ENCODE measurements at regions not wholly inside any gene's neighbourhood (a gene's known extent, or its start where the extent isn't known, plus 50 kb on each side); places are given as distances from the start of the nearest gene placed in this dataset.

DNA sequence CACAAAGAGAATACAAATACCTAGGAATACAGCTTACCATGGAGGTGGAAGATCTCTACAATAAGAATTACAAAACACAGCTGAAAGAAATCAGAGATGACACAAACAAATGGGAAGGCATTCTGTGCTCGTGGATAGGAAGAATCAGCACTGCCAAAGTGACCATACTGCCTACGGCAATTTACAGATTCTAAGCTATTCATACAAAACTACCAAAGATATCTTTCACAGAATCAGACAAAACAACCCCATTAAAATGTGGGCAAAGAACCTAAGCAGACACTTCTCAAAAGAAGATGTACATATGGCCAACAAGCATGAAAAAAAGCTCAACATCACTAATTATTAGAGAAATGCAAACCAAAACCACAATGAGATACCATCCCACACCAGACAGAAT, 133.2 kb upstream of the SSTR4 start:
- Histone ChIP-seq H3K4me2 (ENCODE audit: control insufficient read depth, insufficient read depth) (no peak overlapping the region), H3K79me2 (ENCODE audit: control insufficient read depth, insufficient read depth, low read length) (no peaks in the 10 kb centered on the region), H3K27ac (ENCODE audit: control insufficient read depth, insufficient read depth) (no peak overlapping the region), H3K27me3 (replicated peaks in 1 of 2; ENCODE audit: control insufficient read depth in 2 of 2, insufficient read depth in 2 of 2, low read length in 1 of 2) (no peaks in the 10 kb centered on the region), H3K9me3 (replicated peaks; ENCODE audit: control insufficient read depth, insufficient read depth, low read length) (no peaks in the 10 kb centered on the region), H3K36me3 (ENCODE audit: control insufficient read depth in 2 of 2, insufficient read depth in 2 of 2, low read length in 1 of 2) (no peaks in the 10 kb centered on the region), H3K9ac (ENCODE audit: control insufficient read depth, insufficient read depth, low read length) (no peak overlapping the region), H3K4me3 (no peak overlapping the region), H3K4me1 (ENCODE audit: control insufficient read depth, insufficient read depth, low read length) (no peaks in the 10 kb centered on the region), H2AFZ (ENCODE audit: control insufficient read depth, low read depth, low read length) (no peak overlapping the region), H4K20me1 (ENCODE audit: control insufficient read depth, insufficient read depth) (no peaks in the 10 kb centered on the region)
- ChIA-PET RAD21 (ENCODE audit: unreplicated experiment) (no interaction called here), POLR2A (no interaction called here), CTCF (no interaction called here), SMC1A (ENCODE audit: uncharacterized antibody, unreplicated experiment) (interaction anchor here (1.3 kb wide), 1 partner anchor 171 kb away, joined by 3 read pairs; no protein-coding TSS in a partner anchor)
- intact Hi-C loops (cut with micrococcal nuclease; ENCODE audit: unreplicated experiment) = no loop called here
- FAIRE-seq (no peak), DNase-seq (ENCODE audit: low read depth, low spot score) (no peak), ATAC-seq (no peak)
- in situ Hi-C loops (cut with MboI) = no loop called here
- WGBS (ENCODE audit: insufficient coverage, insufficient replicate concordance, low lambda C conversion rate, missing lambda C conversion rate) = 2% methylated on average over 2 of the region's 2 CpGs
- BruUV-seq (replicated peaks) = no TSS peak
- TF ChIP-seq FOXK2 (IDR thresholded peaks at IDR 0.05) (no peak), TCF7 (IDR thresholded peaks at IDR 0.05; ENCODE audit: borderline replicate concordance) (no peak), BACH1 (IDR thresholded peaks at IDR 0.05; ENCODE audit: borderline replicate concordance) (no peak), SIN3A (IDR thresholded peaks at IDR 0.05; ENCODE audit: low read depth, low read length) (no peak), NFXL1 (IDR thresholded peaks at IDR 0.05; ENCODE audit: borderline replicate concordance) (no peak), RAD51 (IDR thresholded peaks at IDR 0.05) (no peak), MYC (IDR thresholded peaks at IDR 0.05; ENCODE audit: insufficient read depth, insufficient read length, insufficient replicate concordance, low read length, severe bottlenecking) (no peak), JUND (IDR thresholded peaks at IDR 0.05; ENCODE audit: low read depth, low read length) (no peak)
- TF ChIP-seq, protein P1, sequence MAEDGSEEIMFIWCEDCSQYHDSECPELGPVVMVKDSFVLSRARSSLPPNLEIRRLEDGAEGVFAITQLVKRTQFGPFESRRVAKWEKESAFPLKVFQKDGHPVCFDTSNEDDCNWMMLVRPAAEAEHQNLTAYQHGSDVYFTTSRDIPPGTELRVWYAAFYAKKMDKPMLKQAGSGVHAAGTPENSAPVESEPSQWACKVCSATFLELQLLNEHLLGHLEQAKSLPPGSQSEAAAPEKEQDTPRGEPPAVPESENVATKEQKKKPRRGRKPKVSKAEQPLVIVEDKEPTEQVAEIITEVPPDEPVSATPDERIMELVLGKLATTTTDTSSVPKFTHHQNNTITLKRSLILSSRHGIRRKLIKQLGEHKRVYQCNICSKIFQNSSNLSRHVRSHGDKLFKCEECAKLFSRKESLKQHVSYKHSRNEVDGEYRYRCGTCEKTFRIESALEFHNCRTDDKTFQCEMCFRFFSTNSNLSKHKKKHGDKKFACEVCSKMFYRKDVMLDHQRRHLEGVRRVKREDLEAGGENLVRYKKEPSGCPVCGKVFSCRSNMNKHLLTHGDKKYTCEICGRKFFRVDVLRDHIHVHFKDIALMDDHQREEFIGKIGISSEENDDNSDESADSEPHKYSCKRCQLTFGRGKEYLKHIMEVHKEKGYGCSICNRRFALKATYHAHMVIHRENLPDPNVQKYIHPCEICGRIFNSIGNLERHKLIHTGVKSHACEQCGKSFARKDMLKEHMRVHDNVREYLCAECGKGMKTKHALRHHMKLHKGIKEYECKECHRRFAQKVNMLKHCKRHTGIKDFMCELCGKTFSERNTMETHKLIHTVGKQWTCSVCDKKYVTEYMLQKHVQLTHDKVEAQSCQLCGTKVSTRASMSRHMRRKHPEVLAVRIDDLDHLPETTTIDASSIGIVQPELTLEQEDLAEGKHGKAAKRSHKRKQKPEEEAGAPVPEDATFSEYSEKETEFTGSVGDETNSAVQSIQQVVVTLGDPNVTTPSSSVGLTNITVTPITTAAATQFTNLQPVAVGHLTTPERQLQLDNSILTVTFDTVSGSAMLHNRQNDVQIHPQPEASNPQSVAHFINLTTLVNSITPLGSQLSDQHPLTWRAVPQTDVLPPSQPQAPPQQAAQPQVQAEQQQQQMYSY (CRISPR knock-in tag; IDR thresholded peaks at IDR 0.05) = no peak
- TF ChIP-seq, protein P2, sequence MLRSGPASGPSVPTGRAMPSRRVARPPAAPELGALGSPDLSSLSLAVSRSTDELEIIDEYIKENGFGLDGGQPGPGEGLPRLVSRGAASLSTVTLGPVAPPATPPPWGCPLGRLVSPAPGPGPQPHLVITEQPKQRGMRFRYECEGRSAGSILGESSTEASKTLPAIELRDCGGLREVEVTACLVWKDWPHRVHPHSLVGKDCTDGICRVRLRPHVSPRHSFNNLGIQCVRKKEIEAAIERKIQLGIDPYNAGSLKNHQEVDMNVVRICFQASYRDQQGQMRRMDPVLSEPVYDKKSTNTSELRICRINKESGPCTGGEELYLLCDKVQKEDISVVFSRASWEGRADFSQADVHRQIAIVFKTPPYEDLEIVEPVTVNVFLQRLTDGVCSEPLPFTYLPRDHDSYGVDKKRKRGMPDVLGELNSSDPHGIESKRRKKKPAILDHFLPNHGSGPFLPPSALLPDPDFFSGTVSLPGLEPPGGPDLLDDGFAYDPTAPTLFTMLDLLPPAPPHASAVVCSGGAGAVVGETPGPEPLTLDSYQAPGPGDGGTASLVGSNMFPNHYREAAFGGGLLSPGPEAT (IDR thresholded peaks at IDR 0.05; ENCODE audit: low read depth) = no peak

Data from GM12878 (cell line).